Transverse colon (tissue), 4 donors: ENCODE measurements at regions not wholly inside any gene's neighbourhood (a gene's known extent, or its start where the extent isn't known, plus 50 kb on each side); places are given as distances from the start of the nearest gene placed in this dataset.
A peak's percentile ranks its signal among the peaks of the same experiment; 100 is the strongest.
"Not testable (repeated sequence)": the region's sequence is repeated elsewhere in the genome, so short reads cannot be mapped to it uniquely, and the experiment has no call there.

Experiments
- DNase-seq: peaks from one replicate; pipeline ENCODE4 v3.0.0-alpha.2; 2019
- H3K27ac ChIP-seq, 4 donors: fragments of 200-600 bp; sonication (generic); 2 replicates each; pipeline ENCODE4 v1.5.1; 2016 to 2018; ENCODE audit warnings: inconsistent platforms in 4 of 4
- H3K27me3 ChIP-seq: fragments of 200-600 bp; sonication (generic); 2 replicates; pipeline ENCODE4 v1.5.1; 2017; ENCODE audit warnings: inconsistent platforms
- H3K36me3 ChIP-seq, 4 donors: fragments of 200-600 bp; sonication (generic); 2 replicates each; pipeline ENCODE4 v1.5.1; 2017 to 2019; ENCODE audit warnings: inconsistent platforms in 4 of 4
- H3K4me1 ChIP-seq, 4 donors: fragments of 200-600 bp; sonication (generic); 2 replicates each; pipeline ENCODE4 v1.5.1; 2017 to 2020; ENCODE audit warnings: inconsistent platforms in 4 of 4
- H3K4me3 ChIP-seq, 4 donors: fragments of 200-600 bp; sonication (generic); 1 replicate in 1 of 4; 2 replicates in 3 of 4; pipeline versions ENCODE4 v1.5.1 to v1.6.1; 2017 to 2019; ENCODE audit warnings: inconsistent platforms in 4 of 4
- H3K9me3 ChIP-seq, 2 donors: fragments of 200-600 bp; sonication (generic); 2 replicates each; pipeline ENCODE4 v1.5.1; 2017 to 2019; ENCODE audit warnings: inconsistent platforms in 2 of 2
- CTCF ChIP-seq, 5 experiments: fragments of 200-600 bp in 3 of 5; fragments of 450-650 bp in 2 of 5; sonication (generic) in 3 of 5; IDR thresholded peaks; 1 replicate in 2 of 5; 2 replicates in 3 of 5; pipeline ENCODE4 v1.5.1; 2016 to 2017; ENCODE audit warnings: antibody characterized with exemption in 5 of 5, inconsistent platforms in 3 of 5, mild to moderate bottlenecking in 2 of 5, moderate library complexity in 1 of 5
- EP300 ChIP-seq: sonication (generic); formaldehyde crosslinking; IDR thresholded peaks from one replicate; pipeline ENCODE4 v1.6.1; 2017; ENCODE audit warnings: antibody characterized with exemption, low read depth
- POLR2A ChIP-seq: fragments of 450-650 bp; IDR thresholded peaks from one replicate; pipeline ENCODE4 v1.6.1; 2016; ENCODE audit warnings: antibody characterized with exemption, mild to moderate bottlenecking, moderate library complexity
- POLR2AphosphoS5 ChIP-seq, 3 donors: sonication (generic); formaldehyde crosslinking; IDR thresholded peaks; one replicate each; pipeline ENCODE4 v1.6.1; 2016; ENCODE audit warnings: antibody characterized with exemption in 3 of 3
- WGBS, 2 donors: methylation state at CpG; one replicate each; pipeline ENCODE4 v1.1.5; 2018; ENCODE audit warnings: low coverage in 1 of 2; 5-methylcytosine and 5-hydroxymethylcytosine counted together
- in situ Hi-C, 4 donors: fragments of 200-750 bp; cut with MboI; loops; one replicate each; pipeline versions ENCODE4 v1.15.0 to v1.15.1; 2017; ENCODE audit warnings: low sequenced_read_pairs in 3 of 4, low pct_ligation_motif_present in 1 of 4, low pct_unique_long_range_greater_than_20kb in 1 of 4
- intact Hi-C: fragments of 100-400 bp; cut with DNase I; formaldehyde crosslinking; loops from one replicate; pipeline ENCODE4 v1.15.1; 2023; ENCODE audit warnings: low total_unique reads

GRCh38 chr5:154652746-154653417 lies 102.3 kb upstream of the LARP1 start:
- Histone ChIP-seq H3K9me3 (no peaks in the 10 kb centered on the region), H3K27me3 (no peaks in the 10 kb centered on the region), H3K4me3 (no peak overlapping the region), H3K4me1 (peaks cover 6 to 31% (median 20%) of the 10 kb centered on the region in 4 donors), H3K27ac (peak overlapping the region in 2 of 4 donors; percentile 31 to 42), H3K36me3 (no peaks in the 10 kb centered on the region)
- intact Hi-C loops (loop anchor here (5.0 kb wide), 1 partner anchor 159 kb away; no protein-coding TSS in a partner anchor), in situ Hi-C loops (loop anchor here in 1 of 4 donors (10.0 kb wide), 1 partner anchor 152 kb away; no protein-coding TSS in a partner anchor)
- TF ChIP-seq CTCF (IDR thresholded peaks at IDR 0.05) (peak in 1 of 5 experiments; percentile 8), POLR2AphosphoS5 (IDR thresholded peaks at IDR 0.05) (no peak)
- 55 to 72% methylated on average over 2 to 5 of the region's 5 CpGs for WGBS, 2 donors
- DNase-seq = peak; percentile 23

- not testable (repeated sequence) for H3K27me3 ChIP-seq, H3K9me3 ChIP-seq, H3K4me3 ChIP-seq, H3K36me3 ChIP-seq, H3K27ac ChIP-seq, DNase-seq
- in situ Hi-C loops (loop anchor here in 1 of 4 donors (10.0 kb wide), 1 partner anchor 153 kb away; no protein-coding TSS in a partner anchor), intact Hi-C loops (loop anchor here (5.0 kb wide), 1 partner anchor 161 kb away; no protein-coding TSS in a partner anchor)
- H3K4me1 ChIP-seq = peaks cover 13 to 42% (median 30%) of the 10 kb centered on the region in 4 donors
- 80 to 90% methylated on average over 3 to 5 of the region's 5 CpGs for WGBS, 2 donors
These were observed 103.4 kb upstream of the LARP1 start for GRCh38 chr5:154651795-154652194.

GRCh38 chr5:154648706-154649105 lies 106.5 kb upstream of the LARP1 start:
- WGBS, 2 donors = 68% methylated on average over 9 of the region's 9 CpGs; no CpG with 5 or more reads in 1 of the 2 donors
- DNase-seq = no peak
- intact Hi-C loops = no loop called here
- H3K4me1 ChIP-seq = peaks cover 7 to 28% (median 22%) of the 10 kb centered on the region in 4 donors
- H3K27ac ChIP-seq = no peak overlapping the region
- no peak for TF ChIP-seq POLR2A
- in situ Hi-C loops = loop anchor here in 3 of 4 donors (5.0 kb wide), 1 partner anchor 164 kb away; no protein-coding TSS in a partner anchor
- H3K9me3 ChIP-seq = no peaks in the 10 kb centered on the region
- no peaks in the 10 kb centered on the region for H3K27me3 ChIP-seq
- H3K36me3 ChIP-seq = no peaks in the 10 kb centered on the region
- H3K4me3 ChIP-seq = no peak overlapping the region

- no peak overlapping the region for H3K4me3 ChIP-seq
- intact Hi-C loops (no loop called here), in situ Hi-C loops (loop anchor here in 3 of 4 donors (5.0 kb wide), 1 partner anchor 164 kb away; no protein-coding TSS in a partner anchor)
- H3K27ac ChIP-seq = no peak overlapping the region
- H3K36me3 ChIP-seq = no peaks in the 10 kb centered on the region
- 81 to 89% methylated on average over 14 to 16 of the region's 16 CpGs for WGBS, 2 donors
- TF ChIP-seq POLR2AphosphoS5 (IDR thresholded peaks at IDR 0.05) = no peak
- TF ChIP-seq CTCF (IDR thresholded peaks at IDR 0.05) = no peak
- TF ChIP-seq POLR2A = no peak
- no peak for TF ChIP-seq EP300
- no peaks in the 10 kb centered on the region for H3K9me3 ChIP-seq
- no peaks in the 10 kb centered on the region for H3K27me3 ChIP-seq
- H3K4me1 ChIP-seq = peaks cover 7 to 23% (median 18%) of the 10 kb centered on the region in 4 donors
- DNase-seq = no peak
These were observed 106.9 kb upstream of the LARP1 start for GRCh38 chr5:154648229-154648628.

- no peak for DNase-seq
- Histone ChIP-seq H3K27me3 (no peaks in the 10 kb centered on the region), H3K4me1 (peaks cover 7 to 18% (median 14%) of the 10 kb centered on the region in 4 donors), H3K36me3 (no peaks in the 10 kb centered on the region), H3K4me3 (peak overlapping the region in 3 of 4 donors; percentile 10 to 50 (median 11)), H3K9me3 (no peaks in the 10 kb centered on the region), H3K27ac (peak overlapping the region in 1 of 4 donors; percentile 14)
- intact Hi-C loops = no loop called here
- in situ Hi-C loops = loop anchor here in 3 of 4 donors (5.0 kb wide), 1 partner anchor 165 kb away; no protein-coding TSS in a partner anchor
- WGBS, 2 donors = 0 to 28% methylated on average over 1 to 6 of the region's 6 CpGs
- TF ChIP-seq CTCF (IDR thresholded peaks at IDR 0.05) (no peak), POLR2A (no peak), EP300 (no peak), POLR2AphosphoS5 (IDR thresholded peaks at IDR 0.05) (no peak)
These were observed 107.4 kb upstream of the LARP1 start for GRCh38 chr5:154647761-154648145.
